ENCODE measurements at regions not wholly inside any gene's neighbourhood (a gene's known extent, or its start where the extent isn't known, plus 50 kb on each side); places are given as distances from the start of the nearest gene placed in this dataset.

GRCh38 chr10:21172542-21172929 lies 275.4 kb upstream of the NEBL start:
- Histone ChIP-seq H3K27me3 (ENCODE audit: control insufficient read depth in 2 of 2, insufficient read depth in 2 of 2, low read length in 2 of 2) (peaks cover 0 to 3% of the 10 kb centered on the region in 2 donors), H3K9me3 (ENCODE audit: control insufficient read depth in 2 of 3, low read length in 3 of 3) (no peaks in the 10 kb centered on the region), H3K27ac (ENCODE audit: low read depth, low read length) (no peak overlapping the region), H3K4me3 (ENCODE audit: low read length) (no peak overlapping the region), H3K4me1 (ENCODE audit: control insufficient read depth in 2 of 2, insufficient read depth in 2 of 2, low read length in 2 of 2) (peaks cover 0 to 4% of the 10 kb centered on the region in 2 donors), H3K36me3 (ENCODE audit: control insufficient read depth in 2 of 3, insufficient read depth in 3 of 3, low read length in 3 of 3) (no peaks in the 10 kb centered on the region)
- peaks cover 5 to 23% (median 13%) of the 10 kb centered on the region in 7 donors for H3K4me1 Mint-ChIP-seq
- POLR2A ChIA-PET = no interaction called here
- DNase-seq (no peak), ATAC-seq (no peak)
- CTCF ChIA-PET = interaction anchor here (0.5 kb wide), 1 partner anchor 467 kb away, joined by 3 read pairs; no protein-coding TSS in a partner anchor
- peak overlapping the region in 6 of 10 donors; percentile 16 to 72 (median 40) for H3K4me3 Mint-ChIP-seq
- intact Hi-C loops (cut with micrococcal nuclease) = no loop called here
- H3K36me3 Mint-ChIP-seq = no peaks in the 10 kb centered on the region
- H3K9me3 Mint-ChIP-seq = peaks cover 0 to 5% (median 0%) of the 10 kb centered on the region in 11 donors
- H3K27ac Mint-ChIP-seq = no peak overlapping the region
- H3K27me3 Mint-ChIP-seq = peaks cover 52 to 60% (median 58%) of the 10 kb centered on the region in 5 donors

GRCh38 chr10:21171936-21172541 lies 274.9 kb upstream of the NEBL start:
- H3K27me3 Mint-ChIP-seq = peaks cover 49 to 58% (median 56%) of the 10 kb centered on the region in 5 donors
- peaks cover 5 to 23% (median 13%) of the 10 kb centered on the region in 7 donors for H3K4me1 Mint-ChIP-seq
- peaks cover 0 to 4% of the 10 kb centered on the region in 2 donors for H3K4me1 ChIP-seq (ENCODE audit: control insufficient read depth in 2 of 2, insufficient read depth in 2 of 2, low read length in 2 of 2)
- no peak overlapping the region for H3K27ac Mint-ChIP-seq
- H3K4me3 ChIP-seq (ENCODE audit: low read length) = no peak overlapping the region
- peaks cover 0 to 5% (median 0%) of the 10 kb centered on the region in 11 donors for H3K9me3 Mint-ChIP-seq
- POLR2A ChIA-PET = no interaction called here
- peak overlapping the region in 6 of 10 donors; percentile 16 to 72 (median 40) for H3K4me3 Mint-ChIP-seq
- H3K36me3 Mint-ChIP-seq = no peaks in the 10 kb centered on the region
- DNase-seq (no peak), ATAC-seq (no peak)
- H3K27ac ChIP-seq (ENCODE audit: low read depth, low read length) = no peak overlapping the region
- H3K9me3 ChIP-seq (ENCODE audit: control insufficient read depth in 2 of 3, low read length in 3 of 3) = no peaks in the 10 kb centered on the region
- intact Hi-C loops (cut with micrococcal nuclease) = no loop called here
- peaks cover 0 to 3% of the 10 kb centered on the region in 2 donors for H3K27me3 ChIP-seq (ENCODE audit: control insufficient read depth in 2 of 2, insufficient read depth in 2 of 2, low read length in 2 of 2)
- CTCF ChIA-PET = interaction anchor here (0.5 kb wide), 1 partner anchor 467 kb away, joined by 3 read pairs; no protein-coding TSS in a partner anchor
- H3K36me3 ChIP-seq (ENCODE audit: control insufficient read depth in 2 of 3, insufficient read depth in 3 of 3, low read length in 3 of 3) = no peaks in the 10 kb centered on the region

- Histone ChIP-seq H3K27ac (ENCODE audit: low read depth, low read length) (no peak overlapping the region), H3K36me3 (ENCODE audit: control insufficient read depth in 2 of 3, insufficient read depth in 3 of 3, low read length in 3 of 3) (no peaks in the 10 kb centered on the region), H3K27me3 (ENCODE audit: control insufficient read depth in 2 of 2, insufficient read depth in 2 of 2, low read length in 2 of 2) (peaks cover 0 to 3% of the 10 kb centered on the region in 2 donors), H3K9me3 (ENCODE audit: control insufficient read depth in 2 of 3, low read length in 3 of 3) (no peaks in the 10 kb centered on the region), H3K4me1 (ENCODE audit: control insufficient read depth in 2 of 2, insufficient read depth in 2 of 2, low read length in 2 of 2) (peaks cover 0 to 4% of the 10 kb centered on the region in 2 donors), H3K4me3 (ENCODE audit: low read length) (no peak overlapping the region)
- no peak for ATAC-seq
- Mint-ChIP-seq H3K4me1 (peaks cover 5 to 23% (median 13%) of the 10 kb centered on the region in 7 donors), H3K27ac (peak overlapping the region in 1 of 9 donors; percentile 52), H3K9me3 (peaks cover 0 to 5% (median 0%) of the 10 kb centered on the region in 11 donors), H3K27me3 (peaks cover 46 to 57% (median 52%) of the 10 kb centered on the region in 5 donors), H3K4me3 (peak overlapping the region in 1 of 10 donors; percentile 72), H3K36me3 (peaks cover 0 to 2% (median 0%) of the 10 kb centered on the region in 5 donors)
- intact Hi-C loops (cut with micrococcal nuclease) = no loop called here
- ChIA-PET CTCF (no interaction called here), POLR2A (no interaction called here)
- no peak for DNase-seq
Observed at GRCh38 chr10:21171197-21171935, 274.3 kb upstream of the NEBL start.

- POLR2A ChIA-PET = no interaction called here
- H3K36me3 ChIP-seq (ENCODE audit: control insufficient read depth in 2 of 3, insufficient read depth in 3 of 3, low read length in 3 of 3) = no peaks in the 10 kb centered on the region
- intact Hi-C loops (cut with micrococcal nuclease) = no loop called here
- CTCF ChIA-PET = no interaction called here
- H3K4me3 ChIP-seq (ENCODE audit: low read length) = no peak overlapping the region
- H3K27me3 Mint-ChIP-seq = peaks cover 38 to 47% (median 46%) of the 10 kb centered on the region in 5 donors
- H3K36me3 Mint-ChIP-seq = peaks cover 0 to 4% (median 0%) of the 10 kb centered on the region in 5 donors
- no peak overlapping the region for H3K27ac ChIP-seq (ENCODE audit: low read depth, low read length)
- no peak for ATAC-seq
- no peak overlapping the region for H3K4me3 Mint-ChIP-seq
- H3K4me1 Mint-ChIP-seq = peaks cover 5 to 20% (median 12%) of the 10 kb centered on the region in 7 donors
- H3K4me1 ChIP-seq (ENCODE audit: control insufficient read depth in 2 of 2, insufficient read depth in 2 of 2, low read length in 2 of 2) = peaks cover 0 to 4% of the 10 kb centered on the region in 2 donors
- H3K27ac Mint-ChIP-seq = no peak overlapping the region
- H3K9me3 ChIP-seq (ENCODE audit: control insufficient read depth in 2 of 3, low read length in 3 of 3) = no peaks in the 10 kb centered on the region
- H3K27me3 ChIP-seq (ENCODE audit: control insufficient read depth in 2 of 2, insufficient read depth in 2 of 2, low read length in 2 of 2) = peaks cover 0 to 3% of the 10 kb centered on the region in 2 donors
- peaks cover 0 to 5% (median 0%) of the 10 kb centered on the region in 11 donors for H3K9me3 Mint-ChIP-seq
- no peak for DNase-seq
Observed at GRCh38 chr10:21170216-21170615, 273.1 kb upstream of the NEBL start.

- no peak overlapping the region for H3K27ac Mint-ChIP-seq
- CTCF ChIA-PET = no interaction called here
- H3K9me3 Mint-ChIP-seq = peaks cover 0 to 5% (median 0%) of the 10 kb centered on the region in 11 donors
Observed at GRCh38 chr10:21169271-21169670, 272.2 kb upstream of the NEBL start.

GRCh38 chr10:21167288-21168010 lies 270.3 kb upstream of the NEBL start:
- Histone ChIP-seq H3K4me3 (ENCODE audit: low read length) (no peak overlapping the region), H3K4me1 (ENCODE audit: control insufficient read depth in 2 of 2, insufficient read depth in 2 of 2, low read length in 2 of 2) (no peaks in the 10 kb centered on the region), H3K27ac (ENCODE audit: low read depth, low read length) (no peak overlapping the region), H3K36me3 (ENCODE audit: control insufficient read depth in 2 of 3, insufficient read depth in 3 of 3, low read length in 3 of 3) (no peaks in the 10 kb centered on the region), H3K9me3 (ENCODE audit: control insufficient read depth in 2 of 3, low read length in 3 of 3) (no peaks in the 10 kb centered on the region), H3K27me3 (ENCODE audit: control insufficient read depth in 2 of 2, insufficient read depth in 2 of 2, low read length in 2 of 2) (peaks cover 0 to 3% of the 10 kb centered on the region in 2 donors)
- ChIA-PET POLR2A (no interaction called here), CTCF (no interaction called here)
- peaks cover 0 to 7% (median 2%) of the 10 kb centered on the region in 11 donors for H3K9me3 Mint-ChIP-seq
- H3K27me3 Mint-ChIP-seq = peaks cover 21 to 46% (median 36%) of the 10 kb centered on the region in 5 donors
- DNase-seq = no peak
- ATAC-seq = no peak
- peaks cover 0 to 11% (median 0%) of the 10 kb centered on the region in 7 donors for H3K4me1 Mint-ChIP-seq
- no peak overlapping the region for H3K27ac Mint-ChIP-seq
- H3K36me3 Mint-ChIP-seq = peaks cover 0 to 4% (median 0%) of the 10 kb centered on the region in 5 donors
- H3K4me3 Mint-ChIP-seq = no peak overlapping the region
- intact Hi-C loops (cut with micrococcal nuclease) = no loop called here

More at GRCh38 chr10:21169271-21169670, 272.2 kb upstream of the NEBL start:
- Histone ChIP-seq H3K27ac (ENCODE audit: low read depth, low read length) (no peak overlapping the region), H3K36me3 (ENCODE audit: control insufficient read depth in 2 of 3, insufficient read depth in 3 of 3, low read length in 3 of 3) (no peaks in the 10 kb centered on the region), H3K9me3 (ENCODE audit: control insufficient read depth in 2 of 3, low read length in 3 of 3) (no peaks in the 10 kb centered on the region), H3K27me3 (ENCODE audit: control insufficient read depth in 2 of 2, insufficient read depth in 2 of 2, low read length in 2 of 2) (peaks cover 0 to 3% of the 10 kb centered on the region in 2 donors), H3K4me3 (ENCODE audit: low read length) (no peak overlapping the region), H3K4me1 (ENCODE audit: control insufficient read depth in 2 of 2, insufficient read depth in 2 of 2, low read length in 2 of 2) (peaks cover 0 to 4% of the 10 kb centered on the region in 2 donors)
- intact Hi-C loops (cut with micrococcal nuclease) = no loop called here
- peaks cover 0 to 13% (median 4%) of the 10 kb centered on the region in 7 donors for H3K4me1 Mint-ChIP-seq
- H3K36me3 Mint-ChIP-seq = peaks cover 0 to 4% (median 0%) of the 10 kb centered on the region in 5 donors
- no peak for ATAC-seq
- POLR2A ChIA-PET = no interaction called here
- no peak for DNase-seq
- no peak overlapping the region for H3K4me3 Mint-ChIP-seq
- H3K27me3 Mint-ChIP-seq = peaks cover 31 to 42% (median 38%) of the 10 kb centered on the region in 5 donors
